ENCODE measurements at regions not wholly inside any gene's neighbourhood (a gene's known extent, or its start where the extent isn't known, plus 50 kb on each side); places are given as distances from the start of the nearest gene placed in this dataset.

GRCh38 chr5:175285261-175285660, 158.7 kb downstream of the DRD1 start:
- DNase-seq (ENCODE audit: low spot score) = peak; percentile 22

- DNase-seq (ENCODE audit: low spot score) = no peak
These were observed 159.2 kb downstream of the DRD1 start for GRCh38 chr5:175284806-175285205.

- no peak for DNase-seq (ENCODE audit: low spot score)
These were observed 161.3 kb downstream of the DRD1 start for GRCh38 chr5:175282611-175283225.

- no peak for DNase-seq (ENCODE audit: low spot score)
These were observed 162.3 kb downstream of the DRD1 start for GRCh38 chr5:175281714-175282113.

- DNase-seq (ENCODE audit: low spot score) = no peak
These were observed 162.7 kb downstream of the DRD1 start for GRCh38 chr5:175281257-175281656.

- DNase-seq (ENCODE audit: low spot score) = no peak
These were observed 164.5 kb downstream of the DRD1 start for GRCh38 chr5:175279506-175279905.

GRCh38 chr5:175275748-175276147, 168.2 kb downstream of the DRD1 start:
- DNase-seq (ENCODE audit: low spot score) = no peak

- DNase-seq (ENCODE audit: low spot score) = no peak
These were observed 168.9 kb downstream of the DRD1 start for GRCh38 chr5:175275097-175275496.

GRCh38 chr5:175274171-175274570, 169.8 kb downstream of the DRD1 start:
- DNase-seq (ENCODE audit: low spot score) = no peak

- peak; percentile 27 for DNase-seq (ENCODE audit: low spot score)
These were observed 179.6 kb downstream of the DRD1 start for GRCh38 chr5:175264406-175264805.

GRCh38 chr5:175263776-175264175, 180.2 kb downstream of the DRD1 start:
- no peak for DNase-seq (ENCODE audit: low spot score)

GRCh38 chr5:175261526-175261925, 182.5 kb downstream of the DRD1 start:
- DNase-seq (ENCODE audit: low spot score) = no peak

GRCh38 chr5:175261037-175261436, 182.9 kb downstream of the DRD1 start:
- DNase-seq (ENCODE audit: low spot score) = no peak

GRCh38 chr5:175257847-175258194, 186.2 kb downstream of the DRD1 start:
- DNase-seq (ENCODE audit: low spot score) = no peak

- DNase-seq (ENCODE audit: low spot score) = no peak
These were observed 186.7 kb downstream of the DRD1 start for GRCh38 chr5:175257128-175257846.

- peak; percentile 63 for DNase-seq (ENCODE audit: low spot score)
These were observed 189.8 kb downstream of the DRD1 start for GRCh38 chr5:175254155-175254554.

- DNase-seq (ENCODE audit: low spot score) = peak; percentile 8
These were observed 190.4 kb downstream of the DRD1 start for GRCh38 chr5:175253597-175253996.

- no peak for DNase-seq (ENCODE audit: low spot score)
These were observed 191.7 kb downstream of the DRD1 start for GRCh38 chr5:175252234-175252805.

- no peak for DNase-seq (ENCODE audit: low spot score)
These were observed 193.6 kb downstream of the DRD1 start for GRCh38 chr5:175250426-175250825.

- DNase-seq (ENCODE audit: low spot score) = no peak
These were observed 195.5 kb downstream of the DRD1 start for GRCh38 chr5:175248416-175248905.

GRCh38 chr5:175246889-175247520, 197.0 kb downstream of the DRD1 start:
- DNase-seq (ENCODE audit: low spot score) = peak; percentile 75

GRCh38 chr5:175246242-175246888, 197.6 kb downstream of the DRD1 start:
- peak; percentile 75 for DNase-seq (ENCODE audit: low spot score)

Data from umbilical cord (tissue), 1 donor.